ENCODE measurements at regions not wholly inside any gene's neighbourhood (a gene's known extent, or its start where the extent isn't known, plus 50 kb on each side); places are given as distances from the start of the nearest gene placed in this dataset.

GRCh38 chr3:157789162-157789561 is 285.9 kb upstream of the VEPH1 start:
- TF ChIP-seq CTCF (IDR thresholded peaks at IDR 0.05) (no peak), POLR2A (IDR thresholded peaks at IDR 0.05) (no peak)
